Amniotic stem cell (primary cell): ENCODE measurements at regions not wholly inside any gene's neighbourhood (a gene's known extent, or its start where the extent isn't known, plus 50 kb on each side); places are given as distances from the start of the nearest gene placed in this dataset.
"Not testable (repeated sequence)": the region's sequence is repeated elsewhere in the genome, so short reads cannot be mapped to it uniquely, and the experiment has no call there.

Experiments
- DNase-seq: peaks from one replicate; lab custom pipeline; 2025; lab: John Stamatoyannopoulos, UW

DNA sequence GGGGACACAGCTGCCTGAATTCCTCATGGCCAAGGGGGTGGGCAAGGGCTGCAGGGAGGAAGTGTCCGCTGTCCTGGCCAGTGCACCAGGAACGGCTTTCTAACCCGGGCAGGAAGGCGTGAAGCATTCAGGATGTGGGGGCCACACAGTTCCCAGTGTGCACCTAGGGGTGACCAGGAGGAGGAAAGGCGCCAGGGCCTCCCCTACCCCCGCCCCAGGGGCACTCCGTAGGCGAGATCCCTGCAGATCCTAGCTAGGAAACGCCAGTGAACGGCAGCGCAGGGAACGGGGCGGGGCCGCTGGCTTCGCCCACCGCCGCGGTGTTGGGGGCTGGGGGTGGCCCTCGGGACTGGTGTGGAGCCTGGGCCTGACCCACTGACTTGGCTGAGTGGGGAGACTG lies 199.6 kb downstream of the USP22 start:
- not testable (repeated sequence) for DNase-seq

DNA sequence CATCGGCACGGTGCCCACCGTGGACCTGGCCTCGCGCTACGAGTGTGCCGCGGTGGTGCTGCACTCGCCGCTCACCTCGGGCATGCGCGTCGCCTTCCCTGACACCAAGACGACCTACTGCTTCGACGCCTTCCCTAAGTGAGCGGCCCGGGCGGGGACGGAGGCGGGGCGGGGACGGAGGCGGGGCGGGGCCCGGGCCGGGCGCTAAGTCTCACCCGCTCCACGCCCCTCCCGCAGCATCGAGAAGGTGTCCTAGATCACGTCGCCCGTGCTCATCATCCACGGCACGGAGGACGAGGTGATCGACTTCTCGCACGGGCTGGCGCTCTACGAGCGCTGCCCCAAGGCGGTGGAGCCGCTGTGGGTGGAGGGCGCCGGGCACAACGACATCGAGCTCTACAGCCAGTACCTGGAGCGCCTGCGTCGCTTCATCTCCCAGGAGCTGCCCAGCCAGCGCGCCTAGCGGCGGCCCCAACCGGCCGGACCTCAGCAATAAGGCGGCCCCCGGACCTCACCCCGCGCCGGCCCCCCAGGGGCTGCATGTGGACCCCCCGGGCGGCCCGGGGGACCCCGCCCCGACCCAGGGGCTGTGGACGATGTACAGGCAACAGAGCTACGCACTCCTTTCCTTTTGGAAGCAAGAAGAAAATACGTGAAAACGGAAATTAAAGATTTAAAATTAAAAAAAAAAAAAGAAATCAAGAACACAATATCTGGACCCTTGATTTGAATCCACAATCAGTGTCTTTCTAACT lies 198.8 kb downstream of the USP22 start:
- DNase-seq: not testable (repeated sequence)

- not testable (repeated sequence) for DNase-seq
These were observed 193.9 kb downstream of the USP22 start for GRCh38 chr17:20848869-20849443.

DNA sequence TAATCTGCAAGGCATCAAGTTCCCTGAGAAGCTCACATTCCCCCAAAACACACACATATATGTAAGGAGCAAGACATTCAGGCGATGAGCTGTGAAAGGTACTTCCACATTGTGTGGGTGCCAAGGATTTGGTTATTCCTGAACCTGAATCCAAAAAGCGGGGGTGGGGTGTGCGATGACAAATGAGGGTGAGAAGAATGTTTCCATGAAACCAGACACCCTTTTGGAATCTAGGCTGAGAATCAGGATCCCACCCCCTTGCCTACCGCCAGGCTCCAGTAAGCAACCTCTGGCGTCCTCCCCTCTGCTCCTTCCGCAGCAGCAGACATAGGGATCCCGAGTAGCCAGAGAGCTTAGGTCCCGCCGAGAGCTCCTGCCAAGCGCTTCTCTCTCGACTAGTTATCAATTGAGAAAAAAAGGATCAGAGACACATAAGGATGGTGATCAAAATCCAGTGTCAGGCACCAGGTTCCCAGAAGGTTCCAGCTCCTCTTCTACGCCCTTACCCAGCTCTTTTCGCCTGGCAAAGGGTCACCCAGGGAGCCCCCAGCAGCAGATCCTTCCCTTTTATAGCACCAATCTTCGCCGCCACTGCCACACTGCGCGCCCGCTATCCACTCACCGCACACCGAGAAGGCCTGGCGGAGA lies 191.1 kb downstream of the USP22 start:
- not testable (repeated sequence) for DNase-seq

- DNase-seq: no peak
These were observed 190.4 kb downstream of the USP22 start for GRCh38 chr17:20852239-20852989.

GRCh38 chr17:20852990-20853370 lies 189.8 kb downstream of the USP22 start:
- DNase-seq: no peak

DNA sequence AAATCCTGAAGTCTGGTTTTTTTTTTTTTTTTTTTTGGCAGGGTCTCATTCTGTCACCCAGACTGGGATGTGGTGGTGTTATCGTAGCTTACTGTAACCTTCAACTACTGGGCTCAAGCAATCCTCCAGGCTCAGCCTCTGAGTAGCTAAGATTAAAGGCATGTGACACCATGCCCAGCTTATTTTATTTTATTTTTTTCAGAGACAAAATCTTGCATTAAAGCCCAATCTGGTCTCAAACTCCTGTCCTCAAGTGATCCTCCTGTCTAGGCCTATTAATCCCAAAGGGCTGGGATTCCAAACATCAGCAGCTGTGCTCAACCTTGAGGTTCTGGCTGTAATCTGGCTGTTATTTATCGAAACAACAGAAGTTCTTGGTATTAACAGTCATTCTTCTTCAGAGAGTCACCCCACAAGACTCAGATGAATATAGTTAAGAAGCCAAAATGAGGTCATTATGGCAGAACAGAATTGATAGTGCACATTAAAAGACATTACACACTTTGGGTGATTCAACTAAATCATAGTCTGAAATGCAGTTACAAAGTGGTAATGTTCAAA lies 186.8 kb downstream of the USP22 start:
- not testable (repeated sequence) for DNase-seq

- not testable (repeated sequence) for DNase-seq
These were observed 176.2 kb downstream of the USP22 start for GRCh38 chr17:20866444-20867209.

DNA sequence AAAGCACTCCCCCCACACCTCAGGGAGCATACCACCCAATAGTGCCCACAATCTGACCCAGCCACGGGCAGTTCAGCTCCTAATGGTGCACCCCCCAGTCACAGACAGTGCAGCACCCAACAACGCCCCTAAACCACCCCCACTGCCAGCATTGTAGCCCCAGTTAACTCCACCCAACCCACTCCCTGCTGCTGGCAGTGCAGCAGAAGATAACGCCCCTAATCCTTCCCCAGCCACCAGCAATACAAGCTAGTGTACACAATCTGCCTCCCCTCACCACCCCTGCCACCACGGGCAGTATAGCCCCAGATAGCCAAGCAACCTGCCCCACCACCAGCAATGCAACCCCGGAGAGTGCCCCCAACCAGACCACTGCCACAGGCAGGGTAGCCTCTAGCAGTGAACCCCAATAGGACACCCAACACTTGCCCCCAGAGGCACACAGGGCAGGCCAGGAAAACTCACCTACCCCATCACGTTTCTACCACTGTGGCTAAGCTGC lies 175.3 kb downstream of the USP22 start:
- DNase-seq: not testable (repeated sequence)

GRCh38 chr17:20867938-20868661 lies 174.7 kb downstream of the USP22 start:
- not testable (repeated sequence) for DNase-seq

- not testable (repeated sequence) for DNase-seq
These were observed 174.2 kb downstream of the USP22 start for GRCh38 chr17:20868662-20869007.

DNA sequence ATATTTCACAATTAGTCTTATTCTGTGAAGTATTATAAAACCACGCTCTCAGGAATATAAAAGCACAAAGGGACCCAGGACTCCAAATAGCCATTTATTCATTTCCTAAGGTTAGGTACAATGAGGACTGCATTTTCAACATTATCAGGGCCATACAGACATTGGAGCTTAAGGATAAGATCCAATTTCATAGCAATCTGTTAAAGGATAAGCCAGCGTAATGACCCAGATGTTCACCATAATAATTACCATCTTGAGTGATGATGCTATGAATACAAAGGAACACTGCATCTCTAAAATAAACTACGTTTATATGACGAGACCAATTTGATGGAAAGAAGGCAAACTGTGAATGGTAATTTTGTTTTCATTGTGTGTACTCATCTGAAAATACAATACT lies 169.6 kb downstream of the USP22 start:
- DNase-seq: not testable (repeated sequence)

DNA sequence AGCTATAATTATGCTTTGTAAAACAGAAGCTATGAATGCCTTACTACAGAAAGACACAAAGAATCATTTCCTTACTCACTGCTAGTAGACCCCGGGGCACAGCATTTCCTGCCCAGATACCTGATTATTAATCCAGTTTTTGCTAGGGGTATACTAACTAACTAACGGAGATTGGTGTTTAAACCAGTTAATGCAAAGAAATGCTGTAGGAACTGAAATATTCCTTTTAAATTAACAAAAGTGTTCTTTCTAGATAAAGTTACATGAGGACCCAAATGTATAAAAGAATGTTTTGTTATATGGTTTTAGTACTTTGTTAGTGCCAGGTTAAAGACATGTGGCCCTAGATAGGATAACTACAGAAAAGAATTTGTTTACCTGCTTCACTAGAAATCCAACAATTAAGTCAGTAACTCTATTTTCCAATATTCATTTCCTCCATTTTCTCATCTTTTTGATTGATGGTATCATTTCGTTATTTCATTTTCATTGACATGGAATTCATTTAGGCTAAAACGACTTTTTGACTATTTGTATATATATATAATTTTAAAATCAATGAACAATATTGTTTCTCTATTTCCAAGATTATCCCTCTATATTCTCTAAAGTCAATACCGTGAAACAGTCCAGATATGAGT lies 169.0 kb downstream of the USP22 start:
- not testable (repeated sequence) for DNase-seq

DNA sequence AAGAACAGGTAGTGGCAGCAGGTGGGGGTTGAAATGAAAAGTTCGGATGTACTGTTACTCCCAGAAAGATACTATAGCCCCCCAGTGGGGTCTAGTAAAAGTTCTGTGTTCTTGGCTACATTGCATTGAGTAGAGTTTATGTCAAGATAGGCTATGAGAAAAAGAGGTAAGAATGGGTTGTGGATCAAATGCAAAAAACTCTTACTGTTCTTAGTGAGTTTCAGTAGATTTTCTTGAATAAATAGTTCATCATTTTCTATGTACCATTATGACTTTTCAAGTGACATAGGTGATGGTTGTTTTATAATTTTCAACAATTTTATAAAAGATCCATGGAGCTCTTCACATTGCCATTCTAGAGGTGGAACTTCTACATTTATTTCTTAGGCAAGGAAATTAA lies 165.4 kb downstream of the USP22 start:
- not testable (repeated sequence) for DNase-seq

DNA sequence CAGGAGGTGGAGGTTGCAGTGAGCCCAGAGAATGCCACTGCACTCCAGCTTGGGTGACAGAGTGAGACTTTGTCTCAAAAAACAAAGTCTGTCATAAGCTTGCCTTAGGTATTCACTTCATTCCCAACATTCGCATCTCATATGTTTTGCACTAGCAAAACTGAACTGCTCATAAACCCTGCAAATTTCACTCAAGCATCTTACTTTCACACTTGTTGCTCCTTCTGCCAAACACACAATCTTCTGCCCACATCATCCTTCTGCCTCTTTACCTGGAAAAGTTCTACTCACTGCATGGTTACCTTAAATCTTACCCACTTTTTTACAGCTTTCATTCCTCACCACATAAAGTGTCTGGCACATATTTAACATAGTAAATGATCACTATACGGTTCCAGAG lies 152.5 kb downstream of the USP22 start:
- DNase-seq: no peak

GRCh38 chr17:20895426-20895825 lies 147.4 kb downstream of the USP22 start:
- not testable (repeated sequence) for DNase-seq

GRCh38 chr17:20896153-20896649 lies 146.6 kb downstream of the USP22 start:
- no peak for DNase-seq

GRCh38 chr17:20898726-20899125 lies 144.1 kb downstream of the USP22 start:
- DNase-seq: not testable (repeated sequence)

DNA sequence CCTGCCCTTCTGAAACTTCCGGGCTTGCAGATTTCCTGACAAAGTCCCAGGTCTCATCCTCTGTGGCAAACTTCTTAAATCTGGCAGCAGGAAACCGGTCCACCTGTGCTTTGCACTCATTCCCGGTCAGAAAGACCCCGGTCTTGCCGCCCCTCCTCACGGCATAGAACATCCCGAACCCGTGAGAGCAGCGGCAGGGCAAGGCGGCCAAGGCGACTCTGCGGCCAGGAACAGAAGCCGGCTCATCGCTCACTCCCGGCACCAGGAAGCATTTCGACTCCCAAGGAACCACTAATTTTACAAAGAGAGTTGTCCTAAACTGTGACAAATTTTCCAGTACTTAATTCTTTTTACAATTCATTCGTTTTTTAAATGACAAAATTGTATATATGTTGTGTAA lies 140.3 kb downstream of the USP22 start:
- DNase-seq: not testable (repeated sequence)

DNA sequence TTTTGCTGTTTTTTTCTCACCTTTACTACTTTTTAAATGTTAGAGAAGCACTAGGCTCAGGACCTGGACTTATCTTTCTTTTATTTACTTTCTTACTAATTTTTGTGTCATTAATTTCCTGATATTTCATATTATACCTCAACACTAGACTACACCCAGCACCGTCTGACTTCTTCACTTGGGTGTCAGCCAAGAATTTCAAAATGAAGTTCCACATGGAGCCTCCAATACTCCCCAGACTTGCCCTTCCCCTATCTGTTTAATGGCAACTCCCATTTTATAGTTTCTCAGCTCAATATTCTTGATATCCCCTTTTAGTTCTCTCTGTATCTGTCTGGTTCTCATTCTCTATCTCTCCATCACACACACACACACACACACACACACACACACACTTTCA lies 139.3 kb downstream of the USP22 start:
- not testable (repeated sequence) for DNase-seq
